GM18499 (cell line): ENCODE measurements at regions not wholly inside any gene's neighbourhood (a gene's known extent, or its start where the extent isn't known, plus 50 kb on each side); places are given as distances from the start of the nearest gene placed in this dataset.

Experiments used
- ATAC-seq: cut with Tn5 transposase; IDR thresholded peaks from one replicate; pipeline ENCODE4 v1.9.1; 2021; ENCODE audit warnings: moderate number of reproducible peaks; ENCODE audit not compliant: insufficient read depth, unreplicated experiment

DNA sequence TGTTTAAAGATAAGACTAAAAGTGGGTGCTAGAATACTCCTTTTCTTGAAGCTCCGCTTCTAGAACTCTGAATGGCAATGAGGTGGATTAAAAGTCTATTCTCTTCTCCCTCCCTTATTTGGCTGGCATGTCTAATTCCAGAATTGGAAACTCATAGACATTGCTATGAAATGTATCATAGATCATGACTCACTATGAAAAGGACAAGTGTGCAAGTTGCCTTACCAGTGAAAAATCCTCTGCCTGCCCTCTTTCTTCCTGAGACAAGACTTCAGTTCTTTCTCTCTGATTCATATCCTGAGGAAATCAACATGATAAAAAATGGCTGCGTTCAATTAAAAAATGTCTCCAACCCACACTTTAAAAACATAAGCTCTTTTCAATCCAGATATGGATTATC lies 73.2 kb upstream of the BLID start:
- no peak for ATAC-seq

DNA sequence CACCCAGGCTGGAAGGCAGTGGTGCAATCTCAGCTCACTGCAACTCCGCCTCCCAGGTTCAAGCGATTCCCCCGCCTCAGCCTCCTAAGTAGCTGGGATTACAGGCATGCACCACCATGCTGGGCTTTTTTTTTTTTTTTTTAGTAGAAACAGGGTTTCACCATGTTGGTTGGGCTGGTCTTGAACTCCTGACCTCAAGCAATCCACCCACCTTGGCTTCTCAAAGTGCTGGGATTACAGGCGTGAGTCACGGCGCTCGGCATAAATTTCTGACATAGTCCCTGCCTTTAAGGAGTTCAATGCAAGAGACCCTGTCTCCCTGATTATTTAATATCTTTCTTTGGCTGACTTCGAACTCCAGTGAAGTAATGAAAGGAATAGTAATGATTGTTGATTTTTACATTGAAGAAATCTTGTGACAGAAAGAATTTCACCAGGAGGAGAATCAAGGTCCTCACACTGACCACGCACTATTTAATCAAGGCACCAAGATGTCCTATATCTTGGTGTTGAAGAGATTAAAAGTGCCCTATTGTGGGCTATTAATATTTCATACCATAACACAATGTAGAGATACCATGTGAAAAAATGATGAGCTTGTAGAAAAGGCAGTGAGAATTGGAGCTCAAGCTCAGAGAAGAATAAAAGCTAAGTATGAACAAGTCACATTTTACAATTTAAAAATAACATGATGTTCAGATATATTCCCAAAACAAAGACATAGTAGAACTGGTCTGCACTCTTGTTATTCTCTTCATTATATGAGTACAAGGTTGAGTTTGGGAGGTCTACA lies 71.6 kb upstream of the BLID start:
- no peak for ATAC-seq

DNA sequence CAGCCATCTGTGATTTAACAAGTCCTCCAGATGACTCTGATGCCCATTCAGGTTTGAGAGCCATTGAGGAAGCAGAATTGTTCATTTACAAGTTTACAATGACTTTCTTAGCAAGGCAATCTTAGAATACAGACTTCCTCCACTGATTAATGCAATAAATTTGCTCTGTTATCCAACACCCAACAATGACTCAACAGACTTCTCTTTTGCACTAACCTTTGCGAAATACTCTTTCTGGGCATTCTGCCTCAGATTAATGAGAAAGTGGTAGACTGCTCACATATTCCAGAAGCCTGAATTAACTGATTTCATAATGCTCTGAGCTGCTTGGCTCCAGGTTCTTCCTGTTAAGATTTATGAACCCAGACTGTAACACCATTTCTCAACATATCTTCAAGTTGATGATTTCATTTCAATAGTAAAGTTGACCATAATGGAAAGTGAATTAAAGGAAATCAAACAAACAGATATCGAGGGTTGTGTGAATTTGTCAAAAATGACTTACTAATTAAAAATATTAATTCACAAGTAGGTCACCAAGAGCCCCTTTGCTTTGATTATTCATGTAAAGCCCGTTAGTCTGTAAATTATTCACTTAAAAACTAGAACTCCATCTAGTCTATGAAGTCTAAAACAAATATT lies 70.5 kb upstream of the BLID start:
- ATAC-seq = no peak

DNA sequence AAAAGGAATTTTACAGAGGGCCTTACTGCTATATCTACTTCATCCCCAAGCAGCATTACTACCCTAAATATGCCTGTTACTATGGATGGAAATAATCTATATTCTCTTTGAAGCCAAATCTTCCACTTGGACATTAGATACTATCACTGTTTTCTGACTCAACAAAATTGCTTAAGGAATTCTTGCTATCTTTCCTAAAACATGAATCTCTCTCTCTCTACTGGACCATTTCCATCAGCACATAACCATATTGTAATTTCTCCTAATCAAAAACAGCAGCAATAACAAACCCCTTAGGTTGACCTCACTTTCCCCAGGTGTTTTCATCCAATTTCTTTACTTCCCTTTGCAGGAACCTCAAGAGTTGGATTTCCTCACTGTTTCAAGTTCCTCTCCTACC lies 67.9 kb upstream of the BLID start:
- no peak for ATAC-seq

DNA sequence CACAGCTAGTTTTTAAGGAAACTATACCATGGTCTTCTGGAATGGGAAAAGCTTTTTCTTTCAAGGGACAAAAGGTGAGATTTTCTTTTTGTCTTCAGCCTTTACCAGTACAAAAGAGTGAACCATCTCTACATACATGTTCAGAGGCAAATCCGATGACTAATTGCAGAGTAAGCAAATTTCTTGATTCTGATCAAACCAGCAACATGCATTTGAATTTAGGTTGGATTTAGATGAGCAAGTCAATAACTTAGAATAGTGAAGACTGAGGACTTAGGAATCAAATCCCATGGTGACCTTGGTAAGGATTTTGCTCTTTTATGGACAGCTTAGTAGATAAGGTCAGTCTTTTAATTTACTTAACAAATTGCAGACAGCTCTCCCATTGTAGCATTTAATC lies 65.9 kb upstream of the BLID start:
- no peak for ATAC-seq

DNA sequence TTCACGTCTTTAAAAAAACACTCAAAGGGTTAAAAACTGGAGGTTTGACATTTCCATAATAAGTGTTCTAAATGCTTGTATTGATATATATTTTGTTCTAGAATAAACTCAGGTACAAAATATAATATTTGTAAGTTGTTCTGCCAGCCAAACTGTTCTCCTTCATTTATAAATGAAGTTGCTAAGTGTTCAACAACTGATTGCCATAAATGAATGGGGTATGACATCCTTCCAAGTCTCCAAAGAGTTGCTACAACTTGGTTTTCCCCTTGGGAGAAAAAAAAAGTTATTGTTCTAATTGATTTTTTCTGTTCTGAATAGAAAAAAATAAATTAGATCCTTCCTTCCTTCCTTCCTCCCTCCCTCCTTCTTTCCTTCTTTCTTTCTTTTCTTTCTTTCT lies 65.4 kb upstream of the BLID start:
- no peak for ATAC-seq

DNA sequence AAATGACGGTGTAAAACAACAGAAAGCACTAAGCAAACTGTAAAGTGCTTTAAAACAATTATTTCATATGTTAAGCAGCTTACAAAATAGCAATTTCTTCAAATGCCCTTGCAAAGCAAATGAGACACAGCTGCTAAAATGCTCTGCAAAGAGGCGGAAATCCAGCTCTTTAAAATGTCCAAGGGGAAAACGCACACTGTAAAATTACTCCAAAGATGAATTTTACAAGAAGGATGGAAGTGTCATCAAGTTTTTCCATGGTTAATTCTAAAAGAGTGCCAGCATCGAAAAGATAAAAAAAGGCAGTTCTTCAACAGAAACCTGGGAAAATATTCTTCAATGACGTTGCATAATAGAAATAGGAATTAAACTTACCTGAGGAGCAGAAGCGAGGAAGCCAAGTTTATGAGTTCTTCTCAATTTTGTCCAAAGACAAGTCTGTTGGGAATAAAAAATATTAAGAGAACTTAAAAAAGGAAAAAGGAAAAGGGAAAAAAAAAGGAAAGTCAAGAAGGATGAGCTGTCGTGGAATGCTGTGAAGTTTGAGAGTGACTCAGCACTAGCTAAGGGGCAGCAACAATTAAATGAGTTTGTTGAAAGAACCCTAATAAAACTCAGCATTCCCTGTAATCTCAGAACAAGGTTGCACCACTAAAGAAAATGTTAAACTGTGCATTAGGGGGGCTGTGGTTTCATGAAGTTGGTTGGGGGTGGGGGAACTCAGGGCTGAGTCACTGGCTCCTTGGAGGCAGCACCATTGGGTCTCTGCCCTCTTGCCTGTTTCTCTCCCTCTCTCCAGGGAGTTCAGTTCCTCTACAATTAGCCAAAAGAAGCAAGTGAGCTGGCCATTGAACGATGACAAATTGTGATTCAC lies 64.2 kb upstream of the BLID start:
- no peak for ATAC-seq

DNA sequence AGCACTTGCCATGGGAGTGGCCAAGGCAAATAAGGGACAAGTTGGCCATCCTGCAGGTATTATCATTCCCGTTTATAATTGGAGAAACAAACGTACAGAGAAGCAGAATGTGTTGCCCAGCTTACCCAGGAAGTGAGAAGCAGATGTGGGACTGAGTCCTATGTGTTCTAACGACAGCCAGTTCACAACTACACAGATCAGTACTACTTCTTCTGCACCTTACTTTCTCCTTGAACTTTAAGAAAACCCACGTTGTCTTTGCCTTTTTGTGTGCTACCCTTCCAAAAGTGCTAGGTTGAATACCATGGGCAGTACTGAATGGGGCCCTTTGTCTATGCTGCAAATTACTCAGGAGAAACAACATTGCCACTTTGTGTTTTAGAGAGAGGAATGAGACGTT lies 62.8 kb upstream of the BLID start:
- no peak for ATAC-seq

DNA sequence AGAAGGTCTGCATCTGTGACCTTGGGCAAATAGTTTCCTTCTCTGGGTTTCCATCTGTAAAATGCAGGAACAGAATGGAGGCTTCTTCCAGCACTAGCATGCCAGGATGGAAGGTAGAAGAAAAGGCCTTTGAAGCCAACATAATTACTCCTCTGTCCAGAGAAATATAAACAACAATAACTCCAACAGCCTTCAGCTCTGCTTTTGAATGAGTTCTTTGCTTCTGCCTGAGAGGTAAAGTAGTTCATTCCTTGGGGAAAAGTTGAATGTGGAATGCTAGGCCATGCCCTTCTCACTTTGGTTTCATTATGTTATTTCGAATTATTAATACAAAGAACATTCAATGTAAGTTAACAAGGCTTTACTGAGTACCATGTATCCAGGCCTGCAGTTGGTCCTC lies 61.2 kb upstream of the BLID start:
- ATAC-seq = no peak

DNA sequence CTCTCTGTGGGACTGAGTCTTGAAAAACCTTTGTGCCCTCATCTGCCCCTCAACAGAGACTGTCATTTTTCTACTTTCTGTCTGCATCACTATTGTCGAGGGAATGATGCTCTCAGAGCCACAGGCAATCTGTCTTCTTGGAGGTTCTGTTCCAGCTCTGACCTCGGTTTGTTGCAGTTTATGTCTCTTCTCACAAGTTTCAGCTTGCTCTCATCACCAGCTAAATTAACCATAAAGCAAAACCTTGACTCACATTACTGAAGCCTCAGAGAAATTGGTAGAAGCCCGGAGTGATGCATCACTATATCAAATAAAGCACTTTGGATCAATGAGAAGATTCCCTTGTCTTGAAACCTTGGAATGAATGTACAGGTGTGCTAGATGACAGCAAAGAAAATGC lies 60.6 kb upstream of the BLID start:
- no peak for ATAC-seq

DNA sequence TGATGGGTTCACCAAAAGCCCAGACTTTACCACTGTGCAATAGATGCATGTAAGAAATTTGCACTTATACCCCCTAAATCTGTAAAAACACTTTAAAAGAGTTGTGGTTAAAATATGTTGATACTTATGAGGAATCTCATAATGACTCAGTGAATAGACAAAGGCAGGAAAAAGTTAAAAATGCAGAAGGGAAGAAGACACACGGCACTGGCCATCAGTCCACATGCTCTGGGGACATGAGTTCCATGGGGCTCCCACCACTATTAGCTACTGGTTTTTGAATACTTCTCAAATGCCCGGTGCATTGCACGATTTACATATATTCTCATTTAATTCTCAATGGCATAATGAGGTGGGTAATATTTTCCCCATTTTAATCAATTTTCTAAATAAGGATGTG lies 59.3 kb upstream of the BLID start:
- no peak for ATAC-seq

DNA sequence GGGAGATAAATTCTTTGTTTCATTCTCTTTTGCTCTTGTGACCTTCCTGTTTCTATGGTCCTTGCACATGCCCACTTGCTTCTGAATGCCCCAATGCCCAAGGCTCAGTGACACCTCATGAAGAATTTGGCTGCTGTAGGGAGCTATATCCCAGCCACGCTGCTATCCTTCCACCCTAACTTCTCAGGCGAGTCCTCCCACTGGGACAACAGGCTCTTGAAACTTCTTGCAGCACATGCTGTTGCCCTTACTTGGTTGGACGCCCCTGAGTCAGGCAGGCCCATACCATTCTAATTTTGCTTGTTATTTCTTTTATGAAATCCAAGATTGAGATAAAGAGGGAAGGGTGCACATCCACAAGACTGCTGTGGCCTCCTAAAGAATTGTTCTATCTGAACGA lies 57.6 kb upstream of the BLID start:
- no peak for ATAC-seq

DNA sequence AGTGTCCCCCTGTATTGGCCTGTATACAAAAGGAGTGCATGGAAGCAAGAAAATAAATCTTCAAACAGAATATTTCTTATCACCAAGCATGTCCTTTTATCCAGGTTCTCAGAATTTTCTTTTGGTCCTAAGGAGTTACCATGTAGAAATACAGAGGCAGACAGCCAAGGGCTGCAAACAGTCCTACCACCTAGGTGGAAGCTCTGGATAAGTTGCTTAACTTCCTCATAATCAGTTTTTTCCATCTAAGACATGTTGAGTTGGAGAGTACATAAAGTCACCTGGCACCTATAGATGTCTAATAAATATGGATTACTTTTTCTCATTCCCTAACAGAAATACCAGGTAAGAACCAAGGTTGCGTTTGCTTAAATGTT lies 57.0 kb upstream of the BLID start:
- no peak for ATAC-seq

DNA sequence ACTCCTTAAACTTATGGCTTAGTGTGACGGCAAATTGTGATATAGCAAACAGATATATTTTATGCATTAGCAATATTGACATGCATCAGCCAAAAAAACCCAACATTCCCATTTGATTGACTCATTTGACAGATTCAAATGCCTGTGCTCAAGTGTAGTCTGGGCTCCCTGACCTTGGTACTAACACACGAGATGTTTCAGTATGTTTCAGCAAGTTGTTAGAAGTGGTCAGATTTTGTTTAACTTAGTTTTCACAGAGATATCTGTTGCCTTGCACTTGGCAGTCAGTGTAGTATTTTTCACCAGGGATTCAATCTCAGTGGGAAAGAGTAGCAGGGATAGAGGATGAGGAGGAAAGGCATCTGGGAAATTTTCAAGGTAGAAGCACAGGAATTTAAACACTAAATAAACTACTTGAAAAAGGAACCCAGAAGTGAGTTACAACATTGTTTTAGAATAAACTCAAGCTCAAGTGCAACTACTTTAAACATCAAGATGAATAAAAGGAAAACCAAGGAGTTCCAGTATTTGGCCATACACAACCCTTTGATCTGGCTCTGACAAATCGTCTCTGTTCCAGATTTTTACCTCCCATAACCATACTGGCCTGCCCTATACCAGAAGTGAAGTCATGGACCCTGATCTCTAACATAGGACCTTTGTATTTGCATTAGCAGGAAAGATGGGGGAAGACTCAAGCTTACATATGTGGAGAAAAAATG lies 56.5 kb upstream of the BLID start:
- ATAC-seq = no peak

DNA sequence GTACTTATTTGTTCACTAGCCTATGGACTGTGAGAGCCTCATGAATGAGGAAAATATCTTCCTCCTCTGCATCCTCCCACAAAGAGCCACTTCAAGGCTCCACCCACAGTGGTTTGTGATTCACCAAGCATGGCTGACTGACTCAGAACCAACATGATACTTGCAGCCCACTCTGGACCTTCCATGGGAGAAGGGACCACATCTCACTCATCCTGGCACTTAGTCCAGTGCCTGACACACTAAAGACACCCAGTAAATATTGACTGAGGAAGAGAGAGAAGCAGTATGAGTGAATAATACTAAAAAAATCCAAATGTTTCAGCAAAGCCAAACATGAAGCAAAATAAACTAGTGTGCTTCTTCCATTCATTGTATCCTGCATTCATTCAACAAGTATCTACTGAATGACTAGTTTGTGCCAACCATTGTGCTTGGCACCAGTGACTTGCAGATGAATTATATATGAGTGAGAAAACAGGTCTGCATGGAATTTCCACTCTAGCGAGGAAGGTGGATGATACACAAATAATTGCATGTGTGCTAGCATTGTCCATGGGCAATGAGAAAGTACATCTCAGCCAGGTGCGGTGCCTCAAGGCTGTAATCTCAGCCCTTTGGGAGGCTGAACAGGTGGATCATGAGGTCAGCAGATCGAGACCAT lies 54.9 kb upstream of the BLID start:
- no peak for ATAC-seq

DNA sequence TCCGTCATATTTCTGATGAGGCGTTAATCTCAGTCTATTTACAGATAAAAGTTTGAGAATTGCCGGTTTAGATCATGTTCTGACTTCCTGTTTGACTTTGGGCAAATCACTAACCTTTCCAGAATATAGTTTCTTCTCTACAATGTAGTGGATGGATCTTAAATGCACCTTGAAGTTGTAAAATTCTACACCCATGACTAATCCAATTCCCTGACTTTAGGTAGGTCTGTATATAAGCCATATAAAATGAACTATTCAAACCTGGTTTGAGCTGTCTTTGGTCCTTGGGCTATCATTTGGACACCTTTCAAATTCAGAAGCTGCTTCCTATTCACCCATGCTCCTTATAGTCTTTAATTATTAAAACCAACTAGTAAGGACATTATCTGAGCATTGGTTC lies 52.2 kb upstream of the BLID start:
- ATAC-seq = no peak

DNA sequence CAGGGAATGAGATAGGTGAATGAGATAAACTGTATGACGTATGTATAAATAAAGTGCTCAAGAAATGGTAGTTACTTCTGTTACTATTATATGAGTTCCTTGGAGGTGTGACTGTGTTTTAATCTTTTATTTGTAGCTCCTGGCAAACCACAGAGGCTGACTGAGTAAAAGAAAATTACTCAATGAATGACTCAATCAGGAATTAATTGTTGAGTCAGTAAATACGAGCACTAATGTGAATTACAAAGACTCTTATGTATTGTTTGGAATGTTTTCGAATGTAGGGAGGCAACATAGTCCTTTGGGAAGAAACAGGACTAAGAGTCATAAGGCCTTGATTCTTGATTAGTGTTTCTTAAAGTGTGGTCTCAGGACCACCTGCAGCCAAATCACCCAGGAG lies 51.1 kb upstream of the BLID start:
- no peak for ATAC-seq

DNA sequence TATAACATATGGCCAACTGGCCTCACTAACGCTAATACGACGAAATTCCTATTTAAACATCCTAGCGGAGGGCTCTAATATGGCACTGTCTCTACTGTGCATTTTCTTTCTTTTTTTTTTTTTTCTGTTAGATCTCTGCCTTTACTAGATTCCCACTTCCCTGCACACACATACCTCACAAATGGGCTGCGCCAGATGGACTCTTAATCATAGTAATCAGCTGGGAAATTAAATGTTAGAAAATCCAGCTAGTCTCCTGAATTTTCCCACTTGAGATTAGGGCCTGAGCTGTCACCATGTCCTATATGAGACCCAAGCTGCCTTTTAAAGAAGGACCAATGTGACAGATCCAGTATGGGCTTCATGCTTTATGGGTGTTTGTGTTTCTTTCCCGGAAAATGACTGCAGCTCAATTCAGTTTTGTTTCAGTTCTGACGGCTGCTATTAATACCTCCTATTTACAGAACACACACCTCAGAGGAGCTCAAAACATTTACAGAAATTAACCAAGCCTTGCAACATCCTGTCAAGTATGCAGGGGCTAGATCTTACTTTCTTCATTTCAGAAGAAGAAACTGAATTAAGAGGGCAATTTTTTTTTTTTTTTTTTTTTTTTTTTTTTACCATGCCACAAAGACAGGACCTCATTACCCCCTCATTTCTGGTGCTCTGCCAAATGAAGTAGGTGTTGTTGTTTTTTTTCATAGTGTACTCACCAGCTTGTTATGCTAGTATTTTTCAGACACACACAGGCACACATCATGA lies 49.8 kb upstream of the BLID start:
- no peak for ATAC-seq
